ENCODE measurements at regions not wholly inside any gene's neighbourhood (a gene's known extent, or its start where the extent isn't known, plus 50 kb on each side); places are given as distances from the start of the nearest gene placed in this dataset.

DNA sequence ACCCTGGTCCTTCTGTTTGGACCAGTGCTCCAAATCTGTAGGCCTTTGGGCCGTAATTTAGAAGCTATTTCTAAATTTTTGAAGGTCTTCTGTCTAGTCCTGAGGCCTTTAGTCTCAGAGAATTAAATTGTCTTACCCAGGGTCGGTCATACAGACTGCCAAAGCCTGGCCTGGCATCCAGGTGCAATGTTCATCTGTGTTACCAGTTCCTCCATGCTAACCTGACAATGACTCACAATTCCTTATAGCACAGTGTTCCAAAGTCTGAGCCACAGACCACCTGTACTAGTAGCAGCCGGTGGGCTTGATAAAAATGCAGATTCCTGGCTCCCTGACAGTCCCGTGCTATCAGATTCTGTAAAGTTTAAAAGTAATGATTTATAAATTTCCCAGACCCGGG lies 77.7 kb upstream of the MAP4K3 start:
- no peak for DNase-seq (ENCODE audit: low read depth, low spot score)

DNA sequence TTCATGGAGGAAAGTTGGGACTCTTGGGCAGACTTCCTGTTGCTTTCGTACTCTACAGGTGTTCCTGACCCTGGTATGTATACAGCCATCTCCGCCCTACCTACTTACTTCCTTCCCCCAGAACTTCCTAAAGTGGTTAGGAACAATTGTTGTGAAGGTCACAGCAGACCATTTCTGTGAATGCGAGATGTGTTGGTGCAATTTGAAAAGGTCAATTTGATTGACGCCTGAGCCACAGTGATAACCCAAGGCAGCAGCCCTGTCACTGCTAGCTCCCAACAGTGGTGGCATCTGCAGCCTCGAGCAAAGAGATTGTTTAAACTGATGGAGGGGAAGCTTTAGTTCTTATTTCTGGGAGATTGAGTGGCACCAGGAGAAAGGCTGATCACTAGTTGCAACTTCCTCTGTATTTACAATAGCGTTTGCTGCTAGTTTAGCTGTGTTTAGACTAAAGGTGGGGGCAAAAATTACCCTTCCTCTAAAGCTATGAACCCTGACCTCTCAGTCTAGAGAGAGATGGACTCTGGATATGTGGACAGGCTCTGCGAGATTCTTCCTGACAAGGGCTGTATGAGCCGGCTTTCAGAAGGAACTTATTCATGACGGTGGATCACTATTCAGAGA lies 78.3 kb upstream of the MAP4K3 start:
- no peak for DNase-seq (ENCODE audit: low read depth, low spot score)

DNA sequence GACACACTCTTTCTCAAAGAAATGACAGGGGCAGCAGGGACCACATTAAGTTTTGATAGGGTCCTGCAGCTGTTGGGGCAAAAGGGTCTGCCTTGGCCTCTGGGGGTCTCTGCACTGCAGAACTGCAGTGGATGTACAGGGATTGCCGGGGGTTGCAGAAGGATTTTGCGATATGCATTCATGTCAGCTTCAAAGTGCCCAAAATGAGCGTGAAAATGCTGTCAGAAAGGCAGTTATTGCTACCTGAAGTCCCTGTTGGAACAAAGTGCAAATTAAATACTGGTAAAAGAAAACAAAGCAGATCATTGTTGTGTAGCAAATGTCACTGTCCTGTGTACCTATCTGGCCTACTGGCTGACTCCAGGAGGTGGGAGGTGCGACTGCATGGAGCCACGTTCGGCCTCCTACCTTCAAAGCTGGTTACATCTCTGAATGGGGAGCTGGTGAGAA lies 78.8 kb upstream of the MAP4K3 start:
- DNase-seq (ENCODE audit: low read depth, low spot score): no peak

DNA sequence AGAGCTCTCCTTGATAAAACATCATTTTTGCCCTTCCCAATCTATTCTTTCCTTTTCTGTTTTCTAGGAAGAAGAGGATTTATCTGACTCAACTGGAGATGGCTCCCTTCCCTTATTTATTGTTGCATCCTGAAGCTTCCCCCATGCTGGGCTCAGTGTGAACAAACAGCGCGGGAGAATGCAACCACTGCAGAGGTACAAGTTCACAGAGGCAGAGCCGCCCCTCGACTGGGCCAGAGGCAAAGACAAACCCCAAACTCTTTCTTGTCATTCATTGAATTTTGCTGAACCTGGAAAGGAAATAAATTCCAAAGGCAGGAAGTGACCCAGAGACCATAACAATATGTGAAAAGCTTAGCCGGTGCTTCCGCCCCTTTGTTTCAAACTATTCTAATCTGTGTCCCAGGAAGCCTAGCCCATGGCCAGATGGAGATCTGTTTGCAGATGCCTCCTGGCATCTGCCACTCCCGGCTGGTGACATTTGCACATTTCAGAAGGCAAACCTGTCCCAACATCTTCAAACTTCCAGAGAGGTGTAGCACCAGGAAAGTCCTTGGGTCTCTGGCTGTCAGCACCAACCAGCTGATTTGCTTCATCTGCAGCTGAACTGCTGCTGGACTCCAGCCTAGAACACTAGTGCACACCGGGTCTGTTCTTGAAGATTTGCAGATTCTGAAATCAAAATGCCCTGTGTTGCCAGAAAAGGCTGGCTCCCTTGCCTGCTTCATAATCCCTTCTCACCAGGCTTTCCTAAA lies 79.4 kb upstream of the MAP4K3 start:
- DNase-seq (ENCODE audit: low read depth, low spot score): no peak

DNA sequence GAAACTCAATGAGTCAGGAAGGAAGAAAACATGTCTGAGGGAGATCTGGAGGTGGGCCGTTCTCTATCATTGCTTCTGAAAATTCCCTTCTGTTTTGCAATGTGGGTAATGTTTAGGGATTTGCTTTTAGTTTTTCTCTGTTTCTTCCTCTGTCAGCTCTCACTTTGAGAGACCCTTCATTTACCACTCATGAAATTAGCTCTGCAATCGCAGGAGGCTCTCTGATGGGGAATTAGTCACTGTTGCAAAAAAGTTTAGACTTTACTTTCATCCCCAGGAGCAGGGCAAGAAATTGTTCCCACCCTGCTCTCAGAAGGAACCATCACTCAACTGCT lies 80.0 kb upstream of the MAP4K3 start:
- DNase-seq (ENCODE audit: low read depth, low spot score): no peak

DNA sequence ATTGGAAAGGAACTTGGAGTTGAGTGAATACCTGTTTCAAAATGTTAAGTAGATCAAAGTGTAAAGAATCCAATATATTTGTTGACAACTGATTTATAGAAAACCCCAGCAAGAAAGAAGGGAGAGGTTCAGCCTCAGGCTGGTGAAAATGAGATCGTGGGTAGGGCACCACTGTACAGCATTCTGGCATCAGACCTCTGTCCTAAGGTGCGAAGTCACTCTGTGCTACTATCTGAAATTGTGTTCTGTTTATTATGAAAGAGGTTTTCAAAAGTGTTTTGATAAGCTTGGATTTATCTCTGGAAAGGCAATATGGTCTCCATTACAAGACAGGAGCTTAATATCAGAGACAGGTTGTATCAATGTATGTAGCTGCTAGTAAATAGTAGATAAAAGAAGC lies 80.5 kb upstream of the MAP4K3 start:
- DNase-seq (ENCODE audit: low read depth, low spot score): no peak

DNA sequence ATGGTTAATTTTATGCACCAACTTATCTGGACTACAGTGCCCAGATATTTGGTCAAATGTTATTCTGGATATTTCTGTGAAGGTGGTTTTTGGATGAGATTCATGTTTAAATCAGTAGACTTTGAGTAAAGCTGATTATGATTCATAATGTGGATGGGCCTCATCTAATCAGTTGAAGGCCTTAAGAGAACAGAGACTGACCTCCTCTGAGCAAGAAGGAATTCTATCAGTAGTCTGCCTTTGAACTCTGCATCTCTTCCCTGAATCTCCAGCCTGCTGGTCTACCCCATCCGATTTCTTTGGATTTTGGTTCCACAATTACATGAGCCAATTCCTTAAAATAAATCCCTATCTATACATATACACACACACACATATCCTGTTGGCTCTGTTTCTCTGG lies 82.8 kb upstream of the MAP4K3 start:
- no peak for DNase-seq (ENCODE audit: low read depth, low spot score)

DNA sequence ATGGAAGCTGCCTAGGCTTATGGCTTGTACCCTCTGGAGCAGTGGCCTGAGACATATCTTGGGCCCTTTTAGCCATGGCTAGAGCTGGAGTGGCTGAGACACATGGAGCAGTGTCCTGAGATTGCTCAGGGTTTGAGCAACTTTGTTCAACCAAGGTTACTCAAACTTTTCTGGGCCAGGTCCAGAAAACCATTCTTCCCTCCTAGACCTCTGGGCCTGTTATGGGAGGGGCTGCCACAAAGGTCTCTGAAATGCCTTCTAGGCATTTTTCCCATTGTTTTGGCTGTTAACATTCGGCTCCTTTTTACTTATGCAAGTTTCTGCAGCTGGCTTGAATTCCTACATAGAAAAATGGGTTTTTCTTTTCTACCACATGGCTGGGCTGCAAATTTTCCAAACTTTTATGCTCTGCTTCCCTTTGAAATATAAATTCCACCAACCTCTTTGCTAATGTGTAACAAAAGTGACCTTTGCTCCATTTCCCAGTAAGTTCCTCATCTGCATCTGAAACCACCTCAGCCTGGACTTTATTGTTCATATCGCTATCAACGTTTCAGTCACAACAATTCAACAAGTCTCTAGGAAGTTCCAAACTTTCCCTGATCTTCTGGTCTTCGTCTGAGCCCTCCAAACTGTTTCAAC lies 84.9 kb upstream of the MAP4K3 start:
- no peak for DNase-seq (ENCODE audit: low read depth, low spot score)

DNA sequence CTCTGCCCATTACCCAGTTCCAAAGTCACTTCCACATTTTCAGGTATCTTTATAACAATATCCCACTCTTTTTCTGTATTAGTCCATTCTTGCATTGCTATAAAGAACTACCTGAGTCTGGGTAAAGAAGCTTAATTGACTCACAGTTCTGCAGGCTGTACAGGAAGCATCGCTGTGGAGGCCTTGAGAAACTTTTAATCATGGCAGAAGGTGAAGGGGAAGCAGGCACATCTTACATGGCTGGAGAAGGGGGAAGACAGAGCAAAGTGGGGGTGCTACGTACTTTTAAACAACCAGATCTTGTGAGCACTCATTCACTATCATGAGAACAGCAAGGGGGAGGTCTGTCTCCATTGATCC lies 85.4 kb upstream of the MAP4K3 start:
- DNase-seq (ENCODE audit: low read depth, low spot score): no peak

DNA sequence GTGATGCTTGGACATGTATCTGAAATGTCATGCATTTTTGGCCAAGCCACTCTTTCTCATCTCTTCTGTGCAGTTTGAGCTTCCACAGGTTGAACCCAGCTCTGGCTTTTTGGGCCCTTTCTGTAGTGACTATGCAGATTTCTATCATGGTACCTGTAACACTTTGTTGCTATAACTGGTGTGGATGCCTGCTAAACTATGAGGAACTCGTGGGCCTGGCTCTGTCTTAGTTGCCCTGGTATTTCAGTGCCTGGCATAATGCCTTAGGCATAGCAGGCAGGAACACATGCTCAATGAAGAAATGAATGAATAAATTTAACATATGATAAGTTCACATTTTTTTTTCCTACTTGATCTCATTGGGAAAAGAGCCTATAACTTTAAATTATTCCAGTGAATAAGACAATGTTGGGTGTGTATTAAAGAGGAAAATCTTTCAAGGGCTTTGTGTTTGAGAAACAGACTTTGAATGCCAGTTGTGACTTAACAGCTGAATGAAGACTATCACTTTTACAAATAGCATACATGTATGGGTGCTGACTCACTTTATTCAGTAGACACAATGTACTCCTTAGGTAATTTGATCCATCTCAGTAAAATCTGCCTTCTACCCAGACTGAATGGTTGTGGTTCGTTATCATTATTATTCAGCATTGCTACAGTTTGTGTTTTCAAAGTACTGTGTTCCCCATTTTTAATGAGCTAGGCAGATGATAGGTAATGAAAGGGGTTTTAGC lies 86.4 kb upstream of the MAP4K3 start:
- DNase-seq (ENCODE audit: low read depth, low spot score): no peak

DNA sequence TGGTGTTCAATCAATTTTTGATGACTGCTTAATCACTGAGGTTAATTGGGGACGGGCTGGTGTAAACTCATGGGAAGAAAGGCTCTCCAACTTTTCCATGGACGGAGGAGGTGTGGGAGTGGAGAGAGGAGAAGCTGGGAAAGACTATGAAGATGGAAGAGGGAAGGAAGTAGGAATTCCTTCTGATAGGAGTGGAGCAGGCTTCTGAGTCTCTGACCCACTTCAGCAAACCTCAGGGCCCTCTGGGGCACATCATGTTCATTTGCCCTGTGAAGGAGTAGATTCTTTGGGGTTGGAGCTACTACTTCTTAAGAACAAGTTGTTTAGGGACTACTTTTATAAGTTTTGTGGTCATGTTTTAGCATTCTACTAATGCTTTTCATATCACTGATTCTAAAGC lies 87.0 kb upstream of the MAP4K3 start:
- DNase-seq (ENCODE audit: low read depth, low spot score): no peak

DNA sequence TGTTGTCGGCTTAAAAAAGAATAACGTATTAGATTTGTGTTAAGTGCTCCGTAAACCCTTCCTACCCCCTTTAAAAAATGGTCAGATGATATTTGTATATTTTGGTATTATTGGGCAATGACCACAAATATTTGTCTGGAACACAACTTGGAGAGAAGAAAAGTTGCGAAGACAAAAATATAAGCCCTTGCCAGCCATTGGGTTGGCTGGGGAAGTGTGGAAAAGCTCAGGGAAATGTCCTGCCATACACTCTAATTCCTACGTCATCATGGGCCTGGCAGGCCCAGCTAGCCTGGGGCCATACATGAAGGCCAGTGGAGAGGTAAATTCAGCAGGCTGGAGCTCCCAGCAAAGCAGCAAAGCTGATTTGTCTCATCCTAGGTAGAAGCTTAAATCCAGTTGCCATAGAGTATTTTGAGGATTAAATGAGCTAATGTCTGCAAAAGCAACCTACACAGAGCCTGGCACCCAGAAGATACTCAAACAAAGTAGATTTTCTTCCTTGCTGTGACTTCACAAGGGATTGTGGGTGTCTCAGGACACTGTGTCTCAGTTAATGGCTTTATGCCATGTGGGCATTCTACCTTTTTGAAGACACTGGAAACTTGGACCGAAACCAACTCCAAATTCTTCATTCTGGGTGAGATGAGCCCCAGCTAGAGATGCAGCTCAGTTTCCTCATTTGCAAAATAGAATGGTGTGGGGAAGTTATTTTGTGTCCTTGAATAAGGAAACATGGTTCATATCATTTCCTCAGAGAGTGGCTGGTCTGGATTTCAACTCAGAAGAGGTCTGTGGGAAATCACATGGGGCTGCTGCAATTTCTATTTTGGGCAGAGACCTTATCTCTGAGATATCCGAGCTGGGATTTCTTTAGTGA lies 87.9 kb upstream of the MAP4K3 start:
- DNase-seq (ENCODE audit: low read depth, low spot score): no peak

DNA sequence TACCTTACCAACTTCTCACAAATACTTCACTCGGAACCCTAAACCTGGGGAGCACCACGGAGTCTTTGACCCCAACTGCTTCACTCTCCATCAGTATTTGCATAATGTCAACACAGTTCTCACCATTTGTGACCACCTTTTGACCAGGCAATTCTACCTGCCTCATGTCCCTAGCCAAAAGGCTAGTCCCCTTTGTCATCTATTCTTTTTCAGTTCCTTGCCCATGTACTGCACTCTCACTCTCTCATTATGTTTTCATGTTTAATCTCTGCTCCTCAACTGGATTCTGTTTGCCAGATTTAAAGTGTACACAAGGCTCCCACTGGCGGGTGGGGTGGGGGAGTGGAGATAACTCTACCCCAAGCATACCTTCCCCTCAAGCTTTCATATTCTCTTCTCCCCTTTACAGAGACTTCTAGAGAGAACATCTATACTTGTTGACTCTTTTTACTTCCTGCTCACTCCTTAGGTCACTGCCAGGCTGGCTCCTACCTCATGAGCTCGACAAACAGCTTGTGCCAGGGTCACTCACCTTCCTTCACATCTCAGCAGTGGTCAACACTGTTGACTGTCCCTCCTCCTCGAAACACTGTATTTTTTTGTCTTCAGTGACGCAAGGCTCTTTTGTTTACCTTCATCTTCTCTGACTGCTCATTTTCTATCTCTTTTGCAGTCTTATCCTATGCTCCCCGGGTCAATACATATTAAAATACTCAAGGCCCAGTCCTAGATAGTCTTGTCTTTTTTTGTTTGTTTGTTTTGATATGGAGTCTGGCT lies 88.7 kb upstream of the MAP4K3 start:
- no peak for DNase-seq (ENCODE audit: low read depth, low spot score)

DNA sequence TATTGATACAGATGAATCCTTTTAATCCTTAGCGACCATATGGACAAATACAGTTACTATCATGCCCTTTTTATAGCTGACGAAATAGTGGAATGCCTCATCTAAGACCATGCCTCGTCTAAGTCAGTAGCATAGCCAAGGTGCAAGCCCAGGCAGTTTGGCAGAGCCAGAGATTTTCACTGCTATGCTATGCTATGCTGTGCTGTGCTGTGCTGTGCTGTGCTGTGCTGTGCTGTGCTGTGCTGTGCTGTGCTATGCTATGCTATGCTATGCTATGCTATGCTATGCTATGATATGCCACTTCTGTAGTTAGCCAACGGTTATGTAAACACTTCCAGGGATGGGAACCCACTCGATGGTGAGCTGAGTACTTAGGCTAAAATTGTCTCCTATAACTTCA lies 91.6 kb upstream of the MAP4K3 start:
- no peak for DNase-seq (ENCODE audit: low read depth, low spot score)

DNA sequence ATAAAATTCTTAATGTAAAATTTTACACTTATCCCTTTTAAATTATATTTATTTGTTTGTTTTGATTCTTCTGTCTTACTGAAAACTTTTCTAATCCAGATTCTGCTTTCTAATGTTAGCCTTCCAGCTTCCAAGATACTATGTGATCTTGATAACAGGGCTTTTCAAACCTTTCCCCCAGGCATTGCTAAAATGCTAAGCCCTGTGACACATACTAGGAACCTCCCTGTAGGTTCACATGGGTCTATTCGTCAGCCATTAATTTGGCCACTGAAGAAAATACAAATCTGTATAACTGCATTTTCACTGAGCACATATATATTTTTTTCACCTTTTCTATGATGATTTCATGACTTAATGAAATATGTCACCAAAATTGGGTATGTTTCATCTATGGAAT lies 92.8 kb upstream of the MAP4K3 start:
- no peak for DNase-seq (ENCODE audit: low read depth, low spot score)

DNA sequence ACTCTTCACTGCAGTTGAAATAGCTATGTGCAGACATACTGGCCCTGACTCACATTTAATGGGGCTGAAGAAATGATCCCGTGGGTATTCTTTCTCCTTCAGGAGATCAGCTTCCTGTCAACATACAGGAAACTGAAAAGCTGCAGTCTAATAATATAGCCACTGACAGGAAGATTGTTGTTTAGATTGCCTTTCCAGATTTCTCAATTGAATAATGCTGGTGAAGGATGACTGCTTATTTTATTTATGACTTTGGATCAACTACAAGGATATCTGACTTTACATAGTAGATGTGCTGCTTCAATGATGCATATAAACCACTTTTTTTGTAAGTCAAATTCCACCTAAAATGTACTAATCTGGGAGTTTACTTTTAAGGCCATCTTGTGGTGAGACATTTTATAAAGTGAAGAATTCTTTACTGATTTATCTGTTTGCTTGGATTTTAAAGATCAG lies 93.4 kb upstream of the MAP4K3 start:
- no peak for DNase-seq (ENCODE audit: low read depth, low spot score)

DNA sequence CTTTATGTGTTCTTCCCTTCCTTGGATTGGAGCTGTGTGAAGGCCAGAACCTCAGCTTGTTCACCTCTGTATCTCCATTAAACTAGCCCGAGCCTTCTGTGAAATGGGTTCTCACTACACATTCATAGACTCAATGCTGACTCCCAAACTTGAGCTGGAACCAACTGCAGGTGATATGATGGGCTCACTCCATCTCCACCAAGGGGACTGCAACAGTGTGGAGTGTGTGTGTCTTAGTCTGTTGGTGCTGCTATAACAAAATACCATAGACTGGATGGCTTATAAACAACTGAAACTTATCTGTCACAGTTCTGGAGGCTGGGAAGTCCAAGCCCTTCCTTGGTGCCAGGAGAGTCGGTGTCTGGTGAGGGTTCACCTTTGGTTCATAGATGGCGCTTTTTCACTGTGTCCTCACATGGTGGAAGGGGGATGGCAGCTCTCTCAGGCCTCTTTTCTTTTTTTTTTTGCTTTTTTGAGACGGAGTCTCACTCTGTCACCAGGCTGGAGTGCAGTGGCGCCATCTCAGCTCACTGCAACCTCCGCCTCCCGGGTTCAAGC lies 94.2 kb upstream of the MAP4K3 start:
- no peak for DNase-seq (ENCODE audit: low read depth, low spot score)

DNA sequence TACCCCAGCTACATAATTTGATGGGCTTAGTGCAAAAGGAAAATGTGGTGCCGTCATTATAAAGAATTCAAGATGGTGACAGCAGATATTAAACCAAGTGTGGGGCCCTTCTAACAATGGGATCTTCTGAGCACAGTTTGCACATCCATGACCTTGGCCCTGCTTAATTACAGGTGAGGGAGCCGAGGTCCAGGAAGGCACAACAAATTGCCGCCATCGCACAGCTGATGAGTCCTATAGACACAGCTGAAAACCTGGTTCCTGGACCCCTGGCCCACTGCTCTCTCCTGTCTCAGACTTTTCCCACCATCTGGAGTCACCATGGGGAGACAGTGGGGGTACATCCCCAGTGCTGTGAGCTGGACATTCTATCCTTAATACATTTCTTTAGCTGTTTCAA lies 95.8 kb upstream of the MAP4K3 start:
- DNase-seq (ENCODE audit: low read depth, low spot score): no peak

DNA sequence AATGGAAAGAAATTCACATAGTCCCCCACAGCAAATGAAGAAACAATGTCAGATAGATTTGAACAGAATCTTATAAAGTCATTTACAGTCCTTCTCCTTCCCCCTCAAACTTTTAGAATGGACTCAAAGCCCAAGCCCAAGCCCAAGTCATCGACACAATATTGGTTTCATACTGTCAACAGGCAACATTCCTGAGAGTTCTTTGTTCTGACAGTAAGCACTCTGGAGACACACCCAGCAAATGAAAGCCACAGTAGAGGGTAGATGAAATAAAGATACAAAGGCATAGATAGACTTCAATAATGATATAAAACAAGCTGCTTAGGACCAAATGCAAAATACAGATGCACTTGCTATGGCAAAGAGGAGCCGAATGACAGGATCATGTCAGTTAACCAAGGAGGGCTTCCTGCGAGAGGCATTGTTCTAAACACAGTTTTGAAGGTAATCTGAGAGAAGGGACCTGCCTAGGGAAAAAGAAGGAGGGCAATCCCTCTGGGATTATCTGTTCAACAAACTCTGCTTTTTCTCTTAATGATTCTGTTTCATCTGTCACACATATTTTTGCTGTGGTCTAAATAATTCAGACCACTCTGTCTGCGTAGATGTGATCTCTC lies 97.1 kb upstream of the MAP4K3 start:
- no peak for DNase-seq (ENCODE audit: low read depth, low spot score)

DNA sequence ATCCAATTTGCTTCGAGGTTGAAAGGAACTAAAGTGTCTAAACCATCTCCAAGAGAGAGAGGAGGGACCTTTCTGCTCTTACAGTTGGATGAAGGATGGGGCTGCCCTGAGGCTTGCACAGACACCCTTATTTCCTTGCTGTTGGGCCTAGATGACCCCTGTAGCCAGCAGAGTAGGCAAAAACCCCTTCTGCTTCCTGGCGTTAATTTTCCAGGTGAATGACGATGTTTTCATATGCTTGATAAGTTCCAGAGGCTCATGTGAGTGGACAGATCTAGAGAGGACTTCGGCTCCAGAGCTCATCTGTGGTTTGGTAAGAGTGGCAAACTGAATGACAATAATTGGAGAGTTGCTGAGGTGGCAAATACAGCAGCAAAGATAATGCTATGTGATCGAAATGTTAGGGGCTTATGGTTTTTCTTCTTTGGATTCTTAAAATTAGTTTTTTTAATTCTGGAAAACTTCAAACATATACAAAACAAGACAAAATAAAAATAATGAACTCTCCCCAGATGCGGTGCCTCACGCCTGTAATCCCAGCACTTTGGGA lies 98.6 kb upstream of the MAP4K3 start:
- no peak for DNase-seq (ENCODE audit: low read depth, low spot score)
